HEK293T (cell line): ENCODE measurements at regions not wholly inside any gene's neighbourhood (a gene's known extent, or its start where the extent isn't known, plus 50 kb on each side); places are given as distances from the start of the nearest gene placed in this dataset.
A peak's percentile ranks its signal among the peaks of the same experiment; 100 is the strongest.

ENCODE experiments used
- CTCF ChIA-PET: fragments of 350-600 bp; formaldehyde crosslinking; extraction: SDS; loops from one replicate; lab custom pipeline; 2021; ENCODE audit warnings: antibody characterized with exemption, inconsistent platforms; lab: Yijun Ruan, JAX
- POLR2A ChIA-PET: fragments of 350-600 bp; formaldehyde crosslinking; extraction: SDS; loops from one replicate; lab custom pipeline; 2020; ENCODE audit warnings: antibody characterized with exemption, inconsistent platforms; lab: Yijun Ruan, JAX
- DNase-seq: peaks from one replicate; pipeline ENCODE4 v3.0.0; 2012; ENCODE audit warnings: mixed read lengths; ENCODE audit errors: extremely low spot score
- ARNT ChIP-seq: fragments of 450-650 bp; IDR thresholded peaks from 2 replicates; pipeline ENCODE4 v1.6.1; 2017; ENCODE audit warnings: mild to moderate bottlenecking
- BHLHE40 ChIP-seq: fragments of 450-650 bp; IDR thresholded peaks from 2 replicates; pipeline ENCODE4 v1.6.1; 2016; ENCODE audit warnings: mild to moderate bottlenecking, moderate library complexity, borderline replicate concordance
- CTBP1 ChIP-seq: fragments of 450-650 bp; IDR thresholded peaks from 2 replicates; pipeline ENCODE4 v1.6.1; 2016; ENCODE audit warnings: borderline replicate concordance
- ELF4 ChIP-seq: fragments of 450-650 bp; IDR thresholded peaks from 2 replicates; pipeline ENCODE4 v1.6.1; 2017; ENCODE audit warnings: antibody characterized with exemption
- FOXA1 ChIP-seq: fragments of 450-650 bp; IDR thresholded peaks from 2 replicates; pipeline ENCODE4 v1.6.1; 2016; ENCODE audit warnings: mild to moderate bottlenecking
- FOXK2 ChIP-seq: fragments of 450-650 bp; IDR thresholded peaks from 2 replicates; pipeline ENCODE4 v1.6.1; 2016; ENCODE audit warnings: mild to moderate bottlenecking
- FOXM1 ChIP-seq: fragments of 450-650 bp; IDR thresholded peaks from 2 replicates; pipeline ENCODE4 v1.6.1; 2017; ENCODE audit warnings: mild to moderate bottlenecking, borderline replicate concordance
- HDGF ChIP-seq: fragments of 450-650 bp; IDR thresholded peaks from 2 replicates; pipeline ENCODE4 v1.6.1; 2017; ENCODE audit warnings: antibody characterized with exemption, borderline replicate concordance
- L3MBTL2 ChIP-seq: fragments of 450-650 bp; conservative IDR thresholded peaks from 2 replicates; pipeline ENCODE4 v1.6.1; 2016; ENCODE audit warnings: mild to moderate bottlenecking
- LEF1 ChIP-seq: fragments of 450-650 bp; IDR thresholded peaks from 2 replicates; pipeline ENCODE4 v1.6.1; 2017; ENCODE audit warnings: mild to moderate bottlenecking, borderline replicate concordance
- NFRKB ChIP-seq: fragments of 450-650 bp; IDR thresholded peaks from 2 replicates; pipeline ENCODE4 v1.6.1; 2016; ENCODE audit warnings: mild to moderate bottlenecking, moderate library complexity
- SP1 ChIP-seq: fragments of 450-650 bp; IDR thresholded peaks from 2 replicates; pipeline ENCODE4 v1.6.1; 2017
- SUZ12 ChIP-seq: fragments of 450-650 bp; IDR thresholded peaks from 2 replicates; pipeline ENCODE4 v1.6.1; 2016; ENCODE audit warnings: mild to moderate bottlenecking
- TARDBP ChIP-seq: fragments of 450-650 bp; IDR thresholded peaks from 2 replicates; pipeline ENCODE4 v1.6.1; 2016
- ZNF384 ChIP-seq: fragments of 450-650 bp; IDR thresholded peaks from 2 replicates; pipeline ENCODE4 v1.6.1; 2016
- TF ChIP-seq, protein P1 (sequence below): fragments of 450-650 bp; IDR thresholded peaks from 2 replicates; pipeline ENCODE4 v1.6.1; 2016

DNA sequence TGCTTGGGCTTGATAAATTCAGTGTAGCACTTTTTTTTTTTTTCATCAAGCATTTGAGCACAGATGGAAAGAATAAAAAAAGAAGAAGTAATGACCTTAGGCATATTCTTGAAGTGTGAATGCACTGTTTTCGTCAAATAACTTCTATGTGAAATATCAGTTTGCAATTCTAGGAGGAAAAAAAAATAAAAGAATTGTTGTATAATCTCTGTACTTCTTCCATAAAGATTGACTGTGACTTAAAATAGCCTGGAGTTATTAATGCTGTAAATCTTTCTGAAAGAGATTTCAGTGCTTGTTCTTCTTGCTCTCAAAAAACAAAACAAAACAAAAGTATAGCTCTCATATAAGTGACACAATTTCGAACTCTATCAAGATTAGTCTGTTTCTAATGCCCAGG, 536.9 kb upstream of the ZNF608 start:
- no peak for DNase-seq
- ChIA-PET CTCF (no interaction called here), POLR2A (no interaction called here)
- no peak for TF ChIP-seq L3MBTL2
- TF ChIP-seq, protein P1, sequence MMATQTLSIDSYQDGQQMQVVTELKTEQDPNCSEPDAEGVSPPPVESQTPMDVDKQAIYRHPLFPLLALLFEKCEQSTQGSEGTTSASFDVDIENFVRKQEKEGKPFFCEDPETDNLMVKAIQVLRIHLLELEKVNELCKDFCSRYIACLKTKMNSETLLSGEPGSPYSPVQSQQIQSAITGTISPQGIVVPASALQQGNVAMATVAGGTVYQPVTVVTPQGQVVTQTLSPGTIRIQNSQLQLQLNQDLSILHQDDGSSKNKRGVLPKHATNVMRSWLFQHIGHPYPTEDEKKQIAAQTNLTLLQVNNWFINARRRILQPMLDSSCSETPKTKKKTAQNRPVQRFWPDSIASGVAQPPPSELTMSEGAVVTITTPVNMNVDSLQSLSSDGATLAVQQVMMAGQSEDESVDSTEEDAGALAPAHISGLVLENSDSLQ, result peak; percentile 14; the same call in 1 of the 2 replicates

DNA sequence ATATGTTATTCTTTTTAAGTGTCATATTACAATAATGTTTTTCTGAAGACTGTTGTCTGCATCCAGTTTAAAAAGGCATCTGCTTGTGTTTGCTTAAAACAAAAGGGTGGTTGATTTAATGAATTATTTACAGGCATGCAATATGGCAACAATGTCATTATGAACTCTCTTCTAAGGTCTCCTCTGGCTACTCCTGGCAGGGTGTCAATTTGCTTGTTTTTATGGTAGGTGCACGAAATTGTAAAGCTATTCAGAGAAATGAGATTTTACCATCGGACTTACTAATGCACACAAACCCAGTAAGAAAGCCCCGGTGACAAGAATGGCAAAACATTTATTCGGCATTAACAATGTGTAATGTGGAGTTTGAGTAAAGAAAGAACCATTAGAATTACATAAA, 539.8 kb upstream of the ZNF608 start:
- TF ChIP-seq CTBP1, result no peak
- TF ChIP-seq ARNT, result no peak
- TF ChIP-seq ZNF384, result no peak
- TF ChIP-seq, protein P1, result no peak
- no peak for TF ChIP-seq LEF1
- TF ChIP-seq BHLHE40, result no peak
- no peak for TF ChIP-seq SP1
- no peak for TF ChIP-seq HDGF
- TF ChIP-seq L3MBTL2, result no peak
- no peak for TF ChIP-seq SUZ12
- no peak for TF ChIP-seq ELF4
- TF ChIP-seq TARDBP, result no peak
- no peak for TF ChIP-seq FOXK2
- TF ChIP-seq NFRKB, result no peak
- no peak for TF ChIP-seq FOXA1
- ChIA-PET CTCF (interaction anchor here (1.1 kb wide), 1 partner anchor 59 kb away, joined by 3 read pairs; no protein-coding TSS in a partner anchor), POLR2A (no interaction called here)
- DNase-seq, result no peak

DNA sequence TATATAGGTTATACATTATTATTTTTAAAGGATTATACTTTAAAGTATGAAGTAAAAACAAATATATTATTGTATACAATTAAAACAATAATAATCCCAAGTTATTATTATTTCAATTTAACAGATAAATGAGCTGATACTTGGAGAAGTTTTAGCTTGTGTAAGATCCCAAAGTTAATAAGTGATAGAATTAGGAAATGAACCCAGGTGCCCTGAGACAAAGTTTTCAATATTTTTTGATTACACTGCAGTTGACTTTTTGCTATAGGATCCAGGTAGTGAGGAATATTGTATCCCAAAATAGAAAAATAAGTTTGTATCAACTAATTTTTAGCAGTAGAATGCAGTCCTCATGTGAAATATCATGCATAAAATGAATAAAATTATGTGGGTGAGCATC, 543.2 kb upstream of the ZNF608 start:
- TF ChIP-seq LEF1 (no peak), TARDBP (no peak)
- ChIA-PET CTCF (no interaction called here), POLR2A (no interaction called here)
- DNase-seq, result no peak

DNA sequence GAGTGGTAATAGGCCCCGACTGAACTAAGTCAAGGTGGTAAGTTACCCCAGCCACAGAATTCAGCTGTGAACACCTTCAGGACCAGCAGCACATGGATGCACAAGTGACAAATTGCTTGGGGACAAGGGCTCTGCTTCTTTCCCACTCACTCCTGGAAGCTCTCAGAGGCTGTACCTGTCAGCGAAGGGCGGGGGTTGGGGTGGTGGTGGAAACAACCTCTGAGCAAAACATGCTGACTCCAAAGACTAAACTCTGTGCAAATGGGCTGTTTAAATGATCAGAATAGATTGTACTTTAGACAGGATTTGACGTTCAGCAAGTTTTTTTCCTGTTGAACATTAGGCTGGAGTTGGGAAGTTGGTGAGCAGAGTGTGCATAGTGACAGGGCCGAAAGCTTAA, 544.5 kb upstream of the ZNF608 start:
- TF ChIP-seq, protein P1, result no peak
- TF ChIP-seq FOXK2 (no peak), SP1 (no peak), SUZ12 (no peak), HDGF (no peak), BHLHE40 (no peak), LEF1 (no peak), ARNT (no peak), TARDBP (no peak), CTBP1 (no peak), FOXA1 (no peak), FOXM1 (no peak), ZNF384 (no peak), ELF4 (no peak), L3MBTL2 (no peak), NFRKB (no peak)
- POLR2A ChIA-PET, result no interaction called here
- CTCF ChIA-PET, result no interaction called here
- DNase-seq, result no peak

DNA sequence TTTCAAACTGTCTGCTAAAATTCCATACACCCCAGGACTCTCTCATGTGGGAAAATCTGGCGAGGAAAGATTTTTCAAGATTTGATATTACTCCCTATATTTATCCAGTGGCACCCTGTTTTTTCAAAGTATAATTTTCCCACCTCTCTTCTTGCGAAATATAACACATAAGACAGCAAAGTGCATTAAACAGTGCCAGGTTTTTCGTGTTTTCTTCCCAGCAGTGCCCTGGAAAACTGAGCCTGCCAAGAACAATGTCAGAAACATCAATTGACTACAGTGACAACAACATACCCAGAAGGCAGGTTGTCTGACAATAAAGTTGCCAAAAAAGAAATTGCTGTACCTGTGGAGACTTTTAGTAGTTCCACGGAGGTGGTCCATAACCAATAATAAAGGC, 545.0 kb upstream of the ZNF608 start:
- POLR2A ChIA-PET, result interaction anchor here (0.6 kb wide), 1 partner anchor 64 kb away, joined by 3 read pairs; no protein-coding TSS in a partner anchor
- TF ChIP-seq BHLHE40, result no peak
- no peak for DNase-seq
- CTCF ChIA-PET, result no interaction called here

DNA sequence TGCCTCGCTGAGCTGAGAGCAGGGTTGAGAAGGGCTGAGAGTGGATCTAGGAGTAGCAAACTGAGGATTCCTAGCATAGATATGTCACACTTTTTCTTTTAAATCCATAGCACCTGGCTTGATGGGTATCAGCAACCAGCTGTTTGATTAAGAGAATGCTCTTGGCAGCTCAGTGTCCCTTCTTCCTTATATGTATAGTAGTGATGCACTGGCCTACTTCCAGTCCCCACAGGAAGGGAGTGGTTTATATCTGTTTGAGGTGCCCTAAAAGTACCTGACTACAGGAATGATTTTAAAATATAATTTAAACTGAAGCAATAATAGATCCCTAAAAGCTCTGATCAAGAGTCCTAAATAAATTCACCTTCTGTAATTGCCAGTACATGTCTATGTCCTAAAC, 546.8 kb upstream of the ZNF608 start:
- DNase-seq, result no peak
- ChIA-PET CTCF (interaction anchor here (1.0 kb wide), 1 partner anchor 17 kb away, joined by 4 read pairs; no protein-coding TSS in a partner anchor), POLR2A (no interaction called here)
- TF ChIP-seq, protein P1, result no peak
- no peak for TF ChIP-seq ARNT
- TF ChIP-seq HDGF, result no peak
- no peak for TF ChIP-seq ELF4
- no peak for TF ChIP-seq SUZ12
- TF ChIP-seq FOXK2, result no peak
- no peak for TF ChIP-seq L3MBTL2
- TF ChIP-seq TARDBP, result no peak
- TF ChIP-seq BHLHE40, result no peak
- TF ChIP-seq SP1, result no peak
- TF ChIP-seq LEF1, result no peak
- TF ChIP-seq NFRKB, result no peak
- no peak for TF ChIP-seq ZNF384
- no peak for TF ChIP-seq FOXA1
- no peak for TF ChIP-seq CTBP1
- TF ChIP-seq FOXM1, result no peak
